H1 (cell line): ENCODE measurements at regions not wholly inside any gene's neighbourhood (a gene's known extent, or its start where the extent isn't known, plus 50 kb on each side); places are given as distances from the start of the nearest gene placed in this dataset.

Source experiments
- BCL11A ChIP-seq, 2 experiments: IDR thresholded peaks; one replicate each; pipeline ENCODE4 v1.6.1; 2011; ENCODE audit warnings: low read depth in 2 of 2, low read length in 2 of 2, mild to moderate bottlenecking in 2 of 2
- CHD1 ChIP-seq: IDR thresholded peaks from 2 replicates; pipeline ENCODE4 v1.6.1; 2012; ENCODE audit warnings: low read depth, low read length, improper control_type of control experiment
- CTCF ChIP-seq, 3 experiments: IDR thresholded peaks; 1 replicate in 2 of 3; 2 replicates in 1 of 3; pipeline versions ENCODE4 v1.5.1 to v1.6.1; 2011; ENCODE audit warnings: low read length in 3 of 3, mild to moderate bottlenecking in 3 of 3, inconsistent platforms in 2 of 3, low read depth in 1 of 3, moderate library complexity in 1 of 3; ENCODE audit not compliant: insufficient read depth in 1 of 3; ENCODE audit errors: control extremely low read depth in 1 of 3
- EGR1 ChIP-seq: IDR thresholded peaks from 2 replicates; pipeline ENCODE4 v1.6.1; 2011; ENCODE audit warnings: low read depth, low read length, borderline replicate concordance
- GABPA ChIP-seq: IDR thresholded peaks from 2 replicates; pipeline ENCODE4 v1.6.1; 2011; ENCODE audit warnings: mild to moderate bottlenecking, low read length, moderate library complexity, borderline replicate concordance; ENCODE audit not compliant: insufficient read depth
- HDAC2 ChIP-seq, 2 experiments: fragments of 300-600 bp in 1 of 2; sonication (generic) in 1 of 2; IDR thresholded peaks; 2 replicates each; pipeline ENCODE4 v1.6.1; 2011 to 2012; ENCODE audit warnings: low read depth in 2 of 2, low read length in 2 of 2, mild to moderate bottlenecking in 2 of 2, moderate library complexity in 2 of 2, borderline replicate concordance in 1 of 2, inconsistent platforms in 1 of 2
- JUND ChIP-seq: IDR thresholded peaks from 2 replicates; pipeline ENCODE4 v1.6.1; 2011; ENCODE audit warnings: mild to moderate bottlenecking, improper control_type of control experiment, low read length
- MAX ChIP-seq: IDR thresholded peaks from 2 replicates; pipeline ENCODE4 v1.6.1; 2012; ENCODE audit warnings: inconsistent platforms
- POLR2A ChIP-seq, 2 experiments: IDR thresholded peaks; 1 replicate in 1 of 2; 2 replicates in 1 of 2; pipeline ENCODE4 v1.6.1; 2011; ENCODE audit warnings: low read depth in 2 of 2, low read length in 2 of 2, mild to moderate bottlenecking in 2 of 2; ENCODE audit errors: control extremely low read depth in 1 of 2
- RAD21 ChIP-seq, 2 experiments: IDR thresholded peaks in 1 of 2; conservative IDR thresholded peaks in 1 of 2; 2 replicates each; pipeline ENCODE4 v1.6.1; 2011; ENCODE audit warnings: low read depth in 2 of 2, low read length in 2 of 2, improper control_type of control experiment in 1 of 2, inconsistent platforms in 1 of 2, mild to moderate bottlenecking in 1 of 2, moderate library complexity in 1 of 2
- SP1 ChIP-seq: IDR thresholded peaks from 2 replicates; pipeline ENCODE4 v1.6.1; 2011; ENCODE audit warnings: low read depth, low read length
- SP2 ChIP-seq: IDR thresholded peaks from 2 replicates; pipeline ENCODE4 v1.6.1; 2012; ENCODE audit warnings: mild to moderate bottlenecking, low read length, inconsistent platforms
- ZNF274 ChIP-seq: IDR thresholded peaks from 2 replicates; pipeline ENCODE4 v1.7.0; 2012; ENCODE audit warnings: low read length, borderline replicate concordance; ENCODE audit errors: extremely low read depth
- TF ChIP-seq, protein P1 (sequence below): IDR thresholded peaks from 2 replicates; pipeline ENCODE4 v1.6.1; 2012; ENCODE audit warnings: inconsistent platforms

DNA sequence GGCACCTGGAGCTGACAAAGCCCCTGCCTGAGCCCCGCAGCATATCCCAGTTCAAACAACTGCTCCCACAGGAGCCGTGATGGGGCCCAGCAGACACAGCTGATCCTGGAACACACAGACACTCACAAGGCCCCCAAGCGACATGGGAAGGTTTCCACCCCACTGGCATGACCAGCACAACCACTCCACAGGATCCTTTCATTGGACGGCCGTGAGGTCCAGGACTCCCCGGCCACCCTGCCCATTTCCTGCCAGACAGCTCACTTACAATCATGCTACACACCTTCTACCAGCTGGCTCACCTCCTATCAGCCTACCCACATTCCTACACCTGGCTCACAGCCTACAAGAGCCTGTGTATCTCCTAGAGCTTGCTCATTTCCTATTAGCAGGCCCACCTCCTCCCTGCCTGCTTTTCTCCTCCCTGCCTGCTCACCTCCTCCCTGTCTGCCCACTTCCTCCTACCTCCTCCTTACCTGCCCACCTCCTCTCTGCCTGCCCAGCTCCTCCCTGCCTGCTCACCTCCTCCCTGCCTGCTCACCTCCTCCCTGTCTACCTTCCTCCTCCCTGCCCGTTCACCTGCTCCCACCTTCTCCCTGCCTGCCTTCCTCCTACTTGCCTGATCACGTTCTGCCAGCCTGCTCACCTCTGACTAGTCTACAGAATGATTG is 73.9 kb downstream of the MATN1 start:
- no peak for TF ChIP-seq ZNF274
- no peak for TF ChIP-seq CTCF (IDR thresholded peaks at IDR 0.05; ENCODE audit: control extremely low read depth in 1 of 3, insufficient read depth in 1 of 3, low read depth in 1 of 3, low read length in 3 of 3)
- no peak for TF ChIP-seq POLR2A (IDR thresholded peaks at IDR 0.05; ENCODE audit: control extremely low read depth in 1 of 2, low read depth in 2 of 2, low read length in 2 of 2)
- TF ChIP-seq GABPA: no peak
- no peak for TF ChIP-seq SP1
- TF ChIP-seq MAX: no peak
- TF ChIP-seq JUND: no peak
- no peak for TF ChIP-seq EGR1
- TF ChIP-seq, protein P1, sequence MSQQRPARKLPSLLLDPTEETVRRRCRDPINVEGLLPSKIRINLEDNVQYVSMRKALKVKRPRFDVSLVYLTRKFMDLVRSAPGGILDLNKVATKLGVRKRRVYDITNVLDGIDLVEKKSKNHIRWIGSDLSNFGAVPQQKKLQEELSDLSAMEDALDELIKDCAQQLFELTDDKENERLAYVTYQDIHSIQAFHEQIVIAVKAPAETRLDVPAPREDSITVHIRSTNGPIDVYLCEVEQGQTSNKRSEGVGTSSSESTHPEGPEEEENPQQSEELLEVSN: no peak
- no peak for TF ChIP-seq BCL11A (IDR thresholded peaks at IDR 0.05; ENCODE audit: low read depth in 2 of 2, low read length in 2 of 2)
- TF ChIP-seq CHD1: no peak
- no peak for TF ChIP-seq SP2
- TF ChIP-seq HDAC2 (IDR thresholded peaks at IDR 0.05; ENCODE audit: borderline replicate concordance in 1 of 2, low read depth in 2 of 2, low read length in 2 of 2): no peak
- no peak for TF ChIP-seq RAD21 (IDR thresholded peaks at IDR 0.05 in 1 of 2, conservative IDR thresholded peaks at IDR 0.05 in 1 of 2; ENCODE audit: low read depth in 2 of 2, low read length in 2 of 2)
